ENCODE measurements at regions not wholly inside any gene's neighbourhood (a gene's known extent, or its start where the extent isn't known, plus 50 kb on each side); places are given as distances from the start of the nearest gene placed in this dataset.
"Not testable (repeated sequence)": the region's sequence is repeated elsewhere in the genome, so short reads cannot be mapped to it uniquely, and the experiment has no call there.

DNA sequence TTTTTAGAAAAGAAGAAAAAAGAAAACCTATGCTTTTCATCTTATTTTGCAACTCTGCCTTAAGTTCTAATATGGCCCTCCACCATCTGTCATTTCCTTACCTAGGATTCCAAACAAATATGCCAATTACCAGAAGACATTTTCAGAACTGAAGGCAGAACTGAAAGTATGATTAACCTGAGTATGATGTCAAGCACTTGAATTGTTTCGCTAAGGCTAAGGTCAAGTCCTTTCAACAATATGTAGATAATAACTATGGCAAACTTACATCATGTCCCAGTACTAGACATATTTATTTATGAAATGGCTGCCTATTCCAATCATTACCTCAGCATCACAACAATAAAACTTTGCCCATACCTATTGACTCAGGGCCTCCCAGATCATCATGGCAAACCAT is 91.0 kb downstream of the OR13H1 start:
- WGBS, 2 donors = 71 to 80% methylated on average over 1 of the region's 1 CpG
- intact Hi-C loops (cut with DNase I) = loop anchor here (10.0 kb wide), 1 partner anchor 640 kb away; no protein-coding TSS in a partner anchor

GRCh38 chrX:131646106-131646505 is 102.2 kb downstream of the OR13H1 start:
- no peak overlapping the region for H3K27ac ChIP-seq
- no peaks in the 10 kb centered on the region for H3K27me3 ChIP-seq
- TF ChIP-seq POLR2A (IDR thresholded peaks at IDR 0.05) = no peak
- TF ChIP-seq, protein P1, sequence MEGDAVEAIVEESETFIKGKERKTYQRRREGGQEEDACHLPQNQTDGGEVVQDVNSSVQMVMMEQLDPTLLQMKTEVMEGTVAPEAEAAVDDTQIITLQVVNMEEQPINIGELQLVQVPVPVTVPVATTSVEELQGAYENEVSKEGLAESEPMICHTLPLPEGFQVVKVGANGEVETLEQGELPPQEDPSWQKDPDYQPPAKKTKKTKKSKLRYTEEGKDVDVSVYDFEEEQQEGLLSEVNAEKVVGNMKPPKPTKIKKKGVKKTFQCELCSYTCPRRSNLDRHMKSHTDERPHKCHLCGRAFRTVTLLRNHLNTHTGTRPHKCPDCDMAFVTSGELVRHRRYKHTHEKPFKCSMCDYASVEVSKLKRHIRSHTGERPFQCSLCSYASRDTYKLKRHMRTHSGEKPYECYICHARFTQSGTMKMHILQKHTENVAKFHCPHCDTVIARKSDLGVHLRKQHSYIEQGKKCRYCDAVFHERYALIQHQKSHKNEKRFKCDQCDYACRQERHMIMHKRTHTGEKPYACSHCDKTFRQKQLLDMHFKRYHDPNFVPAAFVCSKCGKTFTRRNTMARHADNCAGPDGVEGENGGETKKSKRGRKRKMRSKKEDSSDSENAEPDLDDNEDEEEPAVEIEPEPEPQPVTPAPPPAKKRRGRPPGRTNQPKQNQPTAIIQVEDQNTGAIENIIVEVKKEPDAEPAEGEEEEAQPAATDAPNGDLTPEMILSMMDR (IDR thresholded peaks at IDR 0.05) = no peak
- DNase-seq = no peak
- intact Hi-C loops (cut with DNase I) = no loop called here
- no peaks in the 10 kb centered on the region for H3K36me3 ChIP-seq
- 81 to 90% methylated on average over 1 of the region's 1 CpG for WGBS, 2 donors
- no peaks in the 10 kb centered on the region for H3K4me1 ChIP-seq
- no peaks in the 10 kb centered on the region for H3K9me3 ChIP-seq
- H3K4me3 ChIP-seq (replicated peaks in 1 of 3) = no peak overlapping the region

More for the DNA sequence above, 91.0 kb downstream of the OR13H1 start:
- DNase-seq = no peak
- Histone ChIP-seq H3K4me1 (no peaks in the 10 kb centered on the region), H3K27me3 (no peaks in the 10 kb centered on the region), H3K4me3 (replicated peaks in 1 of 3) (no peak overlapping the region), H3K27ac (no peak overlapping the region), H3K36me3 (no peaks in the 10 kb centered on the region), H3K9me3 (no peaks in the 10 kb centered on the region)
- TF ChIP-seq, protein P1 (IDR thresholded peaks at IDR 0.05) = no peak
- TF ChIP-seq POLR2A (IDR thresholded peaks at IDR 0.05) = no peak

GRCh38 chrX:131649741-131650140 is 105.9 kb downstream of the OR13H1 start:
- Histone ChIP-seq H3K4me1 (no peaks in the 10 kb centered on the region), H3K27me3 (no peaks in the 10 kb centered on the region), H3K27ac (no peak overlapping the region), H3K36me3 (no peaks in the 10 kb centered on the region), H3K9me3 (no peaks in the 10 kb centered on the region), H3K4me3 (replicated peaks in 1 of 3) (no peak overlapping the region)
- DNase-seq = no peak
- intact Hi-C loops (cut with DNase I) = no loop called here
- TF ChIP-seq, protein P1 (IDR thresholded peaks at IDR 0.05) = no peak
- no peak for TF ChIP-seq POLR2A (IDR thresholded peaks at IDR 0.05)
- 84 to 86% methylated on average over 5 of the region's 5 CpGs for WGBS, 2 donors

GRCh38 chrX:131650637-131651410 is 107.0 kb downstream of the OR13H1 start:
- no peak overlapping the region for H3K4me3 ChIP-seq (replicated peaks in 1 of 3)
- H3K27me3 ChIP-seq = no peaks in the 10 kb centered on the region
- no peak for TF ChIP-seq POLR2A (IDR thresholded peaks at IDR 0.05)
- TF ChIP-seq, protein P1 (IDR thresholded peaks at IDR 0.05) = no peak
- 67 to 77% methylated on average over 4 of the region's 4 CpGs for WGBS, 2 donors
- intact Hi-C loops (cut with DNase I) = no loop called here
- no peaks in the 10 kb centered on the region for H3K36me3 ChIP-seq
- no peak for DNase-seq
- no peaks in the 10 kb centered on the region for H3K4me1 ChIP-seq
- no peaks in the 10 kb centered on the region for H3K9me3 ChIP-seq
- H3K27ac ChIP-seq = no peak overlapping the region

GRCh38 chrX:131663726-131664125 is 119.9 kb downstream of the OR13H1 start:
- H3K27ac ChIP-seq; H3K4me1 ChIP-seq; DNase-seq; H3K9me3 ChIP-seq; H3K4me3 ChIP-seq (replicated peaks in 1 of 3); H3K27me3 ChIP-seq; H3K36me3 ChIP-seq; intact Hi-C loops (cut with DNase I): not testable (repeated sequence)
- WGBS, 2 donors = 93 to 100% methylated on average over 6 to 8 of the region's 9 CpGs
